Stimulated activated naive B cell treated with anti-CD40 and anti-IgM and Interleukin-4, amounts not matched to agents 10 μg/mL and 1 μg/mL and 100 μg/mL, for 72 hours (primary cell): ENCODE measurements at regions not wholly inside any gene's neighbourhood (a gene's known extent, or its start where the extent isn't known, plus 50 kb on each side); places are given as distances from the start of the nearest gene placed in this dataset.
"Not testable (repeated sequence)": the region's sequence is repeated elsewhere in the genome, so short reads cannot be mapped to it uniquely, and the experiment has no call there.

ENCODE experiments used
- ATAC-seq, 2 donors: fragments of 150-1000 bp; cut with Tn5 transposase; replicated peaks; 2 replicates each; pipeline ENCODE4 v1.10.0; 2021; ENCODE audit warnings: moderate library complexity in 1 of 2
- DNase-seq: peaks from one replicate; pipeline ENCODE4 v3.0.0; 2021
- H3K27ac Mint-ChIP-seq: one replicate; pipeline ENCODE4 v1.8.0; 2022; ENCODE audit warnings: mild to moderate bottlenecking, mixed read lengths
- H3K27me3 Mint-ChIP-seq, 2 donors: one replicate each; pipeline ENCODE4 v1.8.0; 2022; ENCODE audit warnings: mixed read lengths in 2 of 2
- H3K36me3 Mint-ChIP-seq, 2 donors: one replicate each; pipeline ENCODE4 v1.8.0; 2022; ENCODE audit warnings: mixed read lengths in 2 of 2, mild to moderate bottlenecking in 1 of 2
- H3K4me1 Mint-ChIP-seq, 2 donors: one replicate each; pipeline ENCODE4 v1.8.0; 2022; ENCODE audit warnings: mixed read lengths in 2 of 2, mild to moderate bottlenecking in 1 of 2
- H3K4me3 Mint-ChIP-seq, 2 donors: one replicate each; pipeline ENCODE4 v1.8.0; 2022; ENCODE audit warnings: mild to moderate bottlenecking in 2 of 2, mixed read lengths in 2 of 2, moderate library complexity in 1 of 2
- H3K9me3 Mint-ChIP-seq, 2 donors: one replicate each; pipeline ENCODE4 v1.8.0; 2022; ENCODE audit warnings: mixed read lengths in 2 of 2, mild to moderate bottlenecking in 1 of 2

GRCh38 chr1:83423382-83423781 lies 575.5 kb downstream of the TTLL7 start:
- ATAC-seq, H3K27ac Mint-ChIP-seq, H3K4me1 Mint-ChIP-seq, DNase-seq, H3K4me3 Mint-ChIP-seq, H3K27me3 Mint-ChIP-seq, H3K36me3 Mint-ChIP-seq, H3K9me3 Mint-ChIP-seq: not testable (repeated sequence)

GRCh38 chr1:83418558-83418957 lies 580.4 kb downstream of the TTLL7 start:
- ATAC-seq, result no peak
- no peak for DNase-seq
- no peaks in the 10 kb centered on the region for H3K36me3 Mint-ChIP-seq
- H3K4me1 Mint-ChIP-seq, result peaks cover 0 to 2% of the 10 kb centered on the region in 2 donors
- no peak overlapping the region for H3K4me3 Mint-ChIP-seq
- H3K9me3 Mint-ChIP-seq, result peaks cover 0 to 3% of the 10 kb centered on the region in 2 donors
- no peaks in the 10 kb centered on the region for H3K27me3 Mint-ChIP-seq
- H3K27ac Mint-ChIP-seq, result no peak overlapping the region

- not testable (repeated sequence) for H3K9me3 Mint-ChIP-seq, ATAC-seq, H3K4me3 Mint-ChIP-seq, H3K27me3 Mint-ChIP-seq, H3K36me3 Mint-ChIP-seq, H3K27ac Mint-ChIP-seq, DNase-seq, H3K4me1 Mint-ChIP-seq
Measured at GRCh38 chr1:83413839-83414107, 585.2 kb downstream of the TTLL7 start.

GRCh38 chr1:83410746-83411413 lies 588.1 kb downstream of the TTLL7 start:
- not testable (repeated sequence) for H3K4me1 Mint-ChIP-seq, H3K27me3 Mint-ChIP-seq, H3K36me3 Mint-ChIP-seq, H3K27ac Mint-ChIP-seq, DNase-seq, H3K9me3 Mint-ChIP-seq, ATAC-seq, H3K4me3 Mint-ChIP-seq

GRCh38 chr1:83406693-83407371 lies 592.1 kb downstream of the TTLL7 start:
- not testable (repeated sequence) for H3K27me3 Mint-ChIP-seq, H3K9me3 Mint-ChIP-seq, ATAC-seq, H3K4me1 Mint-ChIP-seq, H3K36me3 Mint-ChIP-seq, H3K4me3 Mint-ChIP-seq, DNase-seq, H3K27ac Mint-ChIP-seq

GRCh38 chr1:83405789-83406188 lies 593.1 kb downstream of the TTLL7 start:
- not testable (repeated sequence) for H3K27me3 Mint-ChIP-seq, DNase-seq, H3K27ac Mint-ChIP-seq, H3K4me3 Mint-ChIP-seq, ATAC-seq, H3K36me3 Mint-ChIP-seq, H3K9me3 Mint-ChIP-seq, H3K4me1 Mint-ChIP-seq

- H3K36me3 Mint-ChIP-seq, ATAC-seq, DNase-seq, H3K4me3 Mint-ChIP-seq, H3K9me3 Mint-ChIP-seq, H3K4me1 Mint-ChIP-seq, H3K27ac Mint-ChIP-seq, H3K27me3 Mint-ChIP-seq: not testable (repeated sequence)
Measured at GRCh38 chr1:83403500-83403899, 595.4 kb downstream of the TTLL7 start.

- H3K27ac Mint-ChIP-seq, ATAC-seq, H3K4me3 Mint-ChIP-seq, H3K9me3 Mint-ChIP-seq, DNase-seq, H3K4me1 Mint-ChIP-seq, H3K36me3 Mint-ChIP-seq, H3K27me3 Mint-ChIP-seq: not testable (repeated sequence)
Measured at GRCh38 chr1:83401146-83401545, 597.8 kb downstream of the TTLL7 start.

GRCh38 chr1:83400173-83400572 lies 598.8 kb downstream of the TTLL7 start:
- not testable (repeated sequence) for H3K4me1 Mint-ChIP-seq, H3K36me3 Mint-ChIP-seq, H3K4me3 Mint-ChIP-seq, H3K9me3 Mint-ChIP-seq, DNase-seq, H3K27me3 Mint-ChIP-seq, H3K27ac Mint-ChIP-seq, ATAC-seq

GRCh38 chr1:83398125-83398524 lies 600.8 kb downstream of the TTLL7 start:
- not testable (repeated sequence) for ATAC-seq, H3K36me3 Mint-ChIP-seq

GRCh38 chr1:83395130-83395529 lies 603.8 kb downstream of the TTLL7 start:
- DNase-seq, ATAC-seq, H3K9me3 Mint-ChIP-seq, H3K36me3 Mint-ChIP-seq, H3K27me3 Mint-ChIP-seq, H3K4me3 Mint-ChIP-seq, H3K4me1 Mint-ChIP-seq, H3K27ac Mint-ChIP-seq: not testable (repeated sequence)

More at GRCh38 chr1:83398125-83398524, 600.8 kb downstream of the TTLL7 start:
- DNase-seq, H3K4me3 Mint-ChIP-seq, H3K9me3 Mint-ChIP-seq, H3K27ac Mint-ChIP-seq, H3K27me3 Mint-ChIP-seq, H3K4me1 Mint-ChIP-seq: not testable (repeated sequence)

- H3K4me3 Mint-ChIP-seq, DNase-seq, H3K36me3 Mint-ChIP-seq, H3K27me3 Mint-ChIP-seq, H3K9me3 Mint-ChIP-seq, ATAC-seq, H3K4me1 Mint-ChIP-seq, H3K27ac Mint-ChIP-seq: not testable (repeated sequence)
Measured at GRCh38 chr1:83386946-83387345, 612.0 kb downstream of the TTLL7 start.

- not testable (repeated sequence) for H3K4me3 Mint-ChIP-seq, H3K27me3 Mint-ChIP-seq, H3K4me1 Mint-ChIP-seq, DNase-seq, H3K9me3 Mint-ChIP-seq, ATAC-seq, H3K36me3 Mint-ChIP-seq, H3K27ac Mint-ChIP-seq
Measured at GRCh38 chr1:83383107-83383506, 615.8 kb downstream of the TTLL7 start.

- not testable (repeated sequence) for H3K36me3 Mint-ChIP-seq, DNase-seq, H3K27ac Mint-ChIP-seq, H3K27me3 Mint-ChIP-seq, H3K4me3 Mint-ChIP-seq, H3K4me1 Mint-ChIP-seq, H3K9me3 Mint-ChIP-seq, ATAC-seq
Measured at GRCh38 chr1:83373018-83373417, 625.9 kb downstream of the TTLL7 start.

- H3K27me3 Mint-ChIP-seq, DNase-seq, ATAC-seq, H3K9me3 Mint-ChIP-seq, H3K4me3 Mint-ChIP-seq, H3K27ac Mint-ChIP-seq, H3K36me3 Mint-ChIP-seq, H3K4me1 Mint-ChIP-seq: not testable (repeated sequence)
Measured at GRCh38 chr1:83369853-83370252, 629.1 kb downstream of the TTLL7 start.
